NCI-H1930 (cell line): ENCODE measurements at regions not wholly inside any gene's neighbourhood (a gene's known extent, or its start where the extent isn't known, plus 50 kb on each side); places are given as distances from the start of the nearest gene placed in this dataset.
"Not testable (repeated sequence)": the region's sequence is repeated elsewhere in the genome, so short reads cannot be mapped to it uniquely, and the experiment has no call there.

Source experiments
- DNase-seq, 2 experiments: peaks; one replicate each; lab custom pipeline; 2025; lab: John Stamatoyannopoulos, UW

DNA sequence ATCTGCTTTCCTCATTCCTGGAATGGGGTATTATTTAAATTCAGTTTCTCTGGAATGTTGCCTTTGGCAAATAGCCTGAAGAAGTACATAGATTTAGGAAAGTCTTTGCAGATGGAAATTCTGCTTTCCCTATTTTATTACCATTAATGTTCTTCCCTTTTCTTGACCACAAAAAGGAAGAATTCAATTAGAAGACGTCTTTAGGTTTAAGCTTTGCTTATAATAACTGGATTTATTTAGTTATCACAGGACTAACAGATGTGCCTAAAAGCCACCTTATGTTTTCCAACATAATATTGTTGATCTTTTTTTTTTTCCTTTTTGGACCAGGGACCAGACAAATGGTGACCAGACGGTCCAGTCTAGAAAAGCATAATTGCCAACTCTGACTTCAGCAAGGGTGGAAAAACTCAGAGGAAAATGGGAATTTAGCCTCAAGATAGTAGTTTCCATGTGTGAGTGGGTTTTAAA lies 210.1 kb upstream of the SPRY2 start:
- DNase-seq, result no peak

DNA sequence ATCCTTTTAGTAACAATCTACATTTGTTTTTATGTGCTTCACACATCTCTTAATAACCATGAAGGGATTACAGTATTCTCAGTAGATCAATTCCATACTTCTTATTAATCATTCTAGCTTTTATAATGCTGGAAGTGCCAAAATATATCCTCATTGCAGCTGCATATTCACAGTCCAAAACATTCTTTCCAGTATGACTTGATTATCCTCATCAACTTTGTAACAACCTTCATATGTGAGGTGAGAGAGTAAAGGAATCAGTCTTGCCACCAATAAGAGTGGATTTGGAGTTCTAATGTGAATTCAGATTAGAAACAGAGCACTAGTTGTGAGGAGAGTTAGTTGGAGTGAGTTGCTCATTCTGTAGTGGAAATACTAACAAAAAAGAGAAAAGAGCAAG lies 208.0 kb upstream of the SPRY2 start:
- no peak for DNase-seq

DNA sequence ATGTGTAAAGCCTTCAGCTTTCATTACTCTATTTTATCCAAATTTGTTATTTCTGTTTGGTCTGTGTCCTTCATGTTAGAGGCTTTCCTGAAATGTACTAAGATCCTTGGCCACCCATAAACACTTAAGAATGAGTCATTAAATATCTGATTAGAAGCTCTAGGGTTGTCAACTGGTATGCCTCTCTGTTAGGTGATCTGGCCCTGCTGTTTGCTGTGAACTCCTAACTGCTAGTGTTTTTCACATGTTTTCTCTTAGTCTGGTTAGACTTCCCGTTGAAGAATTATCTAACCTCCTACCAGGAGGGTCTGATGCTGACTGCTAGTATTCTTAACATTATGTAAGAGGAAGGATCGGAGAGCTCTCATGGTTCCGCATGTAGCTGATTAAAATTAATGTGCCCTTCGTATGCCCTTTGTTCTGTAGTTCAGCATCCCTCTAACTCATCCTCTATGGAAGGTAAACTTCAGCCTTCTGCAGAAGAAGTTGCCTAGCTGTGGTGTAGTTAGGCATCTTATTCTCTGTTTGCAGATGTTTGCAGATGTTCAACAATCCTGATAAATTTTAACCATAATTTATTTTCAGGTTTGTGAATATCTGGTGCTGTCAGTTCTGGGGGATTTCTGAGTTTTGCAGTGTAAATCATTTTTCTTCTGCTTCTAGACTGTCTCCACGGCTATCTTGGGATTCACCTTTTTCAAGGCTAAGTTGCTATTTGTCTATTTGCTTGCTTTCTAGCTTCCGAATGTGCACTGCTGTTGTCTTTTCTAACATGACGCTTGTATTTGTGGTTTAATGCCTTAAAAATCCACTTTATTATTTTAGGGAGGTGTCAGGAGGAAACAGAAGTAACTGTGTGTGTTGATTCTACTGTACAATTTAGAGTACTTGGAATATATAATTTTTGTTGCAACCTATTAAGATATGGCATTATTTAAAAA lies 207.2 kb upstream of the SPRY2 start:
- no peak for DNase-seq

GRCh38 chr13:80547341-80547740 lies 206.4 kb upstream of the SPRY2 start:
- no peak for DNase-seq

DNA sequence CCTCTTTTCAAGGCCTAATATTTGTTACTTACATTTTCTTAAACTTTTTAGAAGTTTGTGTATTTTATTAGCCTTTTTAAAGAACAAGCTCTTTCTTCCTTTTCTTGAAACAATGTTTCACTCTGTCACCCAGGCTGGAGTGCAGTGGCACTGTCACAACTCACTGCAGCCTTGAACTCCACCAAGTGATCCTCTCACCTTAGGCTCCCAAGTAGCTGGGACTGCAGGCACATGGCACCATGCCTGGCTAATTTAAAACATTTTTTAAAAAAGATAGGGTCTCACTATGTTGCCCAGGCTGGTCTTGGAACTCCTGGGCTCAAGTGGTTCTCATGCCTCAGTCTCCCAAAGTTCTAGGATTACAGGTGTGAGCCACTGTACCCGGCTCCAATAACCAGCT lies 192.2 kb upstream of the SPRY2 start:
- no peak for DNase-seq

DNA sequence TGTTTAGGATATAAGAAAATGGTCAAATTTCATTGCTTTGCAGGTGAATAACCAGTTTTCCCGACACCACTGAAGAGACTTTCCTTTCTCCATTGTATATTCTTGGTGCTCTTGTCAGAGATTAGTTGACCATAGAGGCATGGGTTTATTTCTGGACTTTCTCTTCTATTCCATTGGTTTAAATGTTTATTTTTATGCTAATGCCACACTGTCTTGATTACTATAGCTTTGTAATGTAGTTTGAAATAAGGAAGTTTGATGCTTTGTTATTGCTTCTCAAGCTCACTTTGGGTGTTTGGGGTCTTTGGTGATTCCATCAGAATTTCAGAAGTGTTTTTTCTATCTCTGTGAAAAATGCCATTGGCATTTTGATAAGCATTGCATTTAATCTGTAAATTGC lies 190.0 kb upstream of the SPRY2 start:
- no peak for DNase-seq

DNA sequence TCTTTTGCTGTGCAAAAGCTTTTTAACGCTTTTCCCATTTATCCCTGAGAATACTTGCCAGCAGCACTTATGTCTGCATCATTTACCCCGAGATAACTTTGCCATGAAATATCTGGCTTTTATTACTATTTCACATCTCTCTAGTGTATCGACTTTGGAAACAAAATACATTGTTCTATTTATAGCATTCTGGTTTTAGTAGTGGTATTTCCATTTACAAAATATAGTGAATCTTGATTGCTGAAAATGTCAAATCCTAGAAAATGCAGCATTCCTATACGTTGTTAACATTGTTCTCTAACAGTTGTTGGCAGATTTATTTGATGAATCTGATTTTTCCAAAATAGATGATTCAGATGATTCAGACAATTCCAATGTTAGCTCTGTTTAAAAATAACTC lies 189.3 kb upstream of the SPRY2 start:
- DNase-seq, result no peak

- DNase-seq, result no peak
Observed at GRCh38 chr13:80529734-80530133, 188.8 kb upstream of the SPRY2 start.

GRCh38 chr13:80528733-80529132 lies 187.8 kb upstream of the SPRY2 start:
- DNase-seq, result no peak

- DNase-seq, result no peak
Observed at GRCh38 chr13:80527400-80527799, 186.5 kb upstream of the SPRY2 start.

DNA sequence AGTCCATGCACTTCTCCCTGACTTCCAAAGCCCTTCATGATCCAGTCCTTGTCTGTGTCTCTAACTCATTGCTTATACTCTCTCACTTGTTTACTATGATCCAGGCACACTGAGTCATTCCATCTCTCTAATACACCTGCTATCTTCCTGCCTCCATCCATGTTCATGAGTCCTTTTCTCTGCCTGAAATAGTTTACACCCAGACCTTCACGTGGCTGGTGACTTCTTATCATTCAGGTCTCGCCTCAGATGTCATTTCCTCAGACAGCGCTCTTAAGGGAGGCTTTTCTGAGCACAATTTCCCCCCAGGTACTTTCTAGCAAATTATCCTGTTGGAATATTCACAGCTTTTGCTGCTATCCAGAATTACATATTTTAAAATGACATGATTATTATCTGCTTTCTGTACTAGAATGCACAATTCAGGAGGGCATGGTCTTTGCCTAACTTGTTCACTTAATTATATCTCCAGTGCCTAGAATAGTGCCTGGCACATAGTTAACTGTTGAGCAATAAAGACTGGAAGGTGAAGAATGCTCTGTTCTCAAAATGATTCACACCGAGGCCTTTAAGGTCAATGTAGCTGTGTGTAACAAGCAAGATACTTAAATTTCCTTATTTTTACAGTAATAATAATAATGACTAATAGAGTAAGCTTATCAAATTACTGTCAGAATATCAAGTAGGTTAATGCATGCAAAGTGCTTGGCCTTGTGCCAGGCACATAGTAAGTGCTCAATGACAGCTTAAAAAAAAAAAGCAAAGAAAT lies 183.7 kb upstream of the SPRY2 start:
- DNase-seq, result no peak

DNA sequence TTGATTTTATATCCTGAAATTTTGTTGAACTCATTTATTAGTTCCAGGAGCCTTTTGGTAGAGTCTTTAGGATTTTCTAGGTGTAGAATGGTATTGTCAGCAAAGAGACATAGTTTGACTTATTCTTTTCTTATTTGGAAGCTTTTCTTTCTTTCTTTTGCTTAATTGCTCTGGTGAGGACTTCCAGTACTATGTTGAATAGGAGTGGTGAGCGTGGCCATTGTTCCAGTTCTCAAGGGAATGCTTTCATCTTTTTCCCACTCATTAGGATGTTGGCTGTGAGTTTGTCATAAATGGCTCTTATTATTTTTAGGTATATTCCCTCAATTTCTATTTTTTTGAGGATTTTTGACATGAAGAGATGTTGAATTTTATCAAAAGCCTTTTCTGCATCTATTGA lies 182.2 kb upstream of the SPRY2 start:
- DNase-seq, result no peak

- DNase-seq, result not testable (repeated sequence)
Observed at GRCh38 chr13:80522463-80522862, 181.5 kb upstream of the SPRY2 start.

DNA sequence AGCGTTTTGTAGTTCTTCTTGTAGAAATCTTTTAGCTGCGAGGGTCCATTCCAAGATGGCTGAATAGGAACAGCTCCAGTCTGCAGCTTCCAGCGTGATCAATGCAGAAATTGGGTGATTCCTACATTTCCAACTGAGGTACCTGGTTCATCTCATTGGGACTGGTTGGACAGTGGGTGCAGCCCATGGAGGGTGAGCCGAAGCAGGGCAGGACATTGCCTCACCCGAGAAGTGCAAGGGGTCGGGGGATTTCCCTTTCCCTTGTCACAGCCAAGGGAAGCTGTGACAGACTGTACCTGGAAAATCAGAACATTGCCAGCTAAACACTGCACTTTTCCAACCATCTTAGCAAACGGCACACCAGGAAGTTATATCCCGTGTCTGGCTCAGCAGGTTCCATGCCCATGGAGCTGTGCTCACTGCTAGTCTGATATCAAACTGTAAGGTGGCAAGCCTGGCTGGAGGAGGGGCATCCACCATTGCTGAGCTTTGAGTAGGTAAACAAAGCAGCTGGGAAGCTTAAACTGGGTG lies 176.0 kb upstream of the SPRY2 start:
- no peak for DNase-seq

- DNase-seq, result no peak
Observed at GRCh38 chr13:80515296-80515695, 174.4 kb upstream of the SPRY2 start.

GRCh38 chr13:80513196-80513595 lies 172.3 kb upstream of the SPRY2 start:
- no peak for DNase-seq

GRCh38 chr13:80510686-80511085 lies 169.8 kb upstream of the SPRY2 start:
- no peak for DNase-seq

DNA sequence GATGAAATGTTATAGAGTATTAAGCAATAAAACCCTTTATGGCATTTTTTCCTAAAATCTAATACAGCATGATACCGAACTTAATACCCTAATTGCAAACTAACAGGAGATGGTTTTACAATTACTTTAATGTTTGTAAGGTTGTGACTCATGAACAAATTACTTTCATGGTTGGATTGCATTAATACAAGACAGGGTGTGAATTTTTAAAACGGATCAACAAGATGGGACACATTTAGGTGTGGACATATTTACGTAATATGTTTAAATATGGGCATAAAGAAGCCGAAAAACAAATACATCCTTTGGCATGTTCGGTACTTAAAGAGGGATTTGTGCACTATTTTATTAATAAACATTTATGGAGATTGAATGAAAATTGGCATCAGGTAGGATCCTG lies 168.3 kb upstream of the SPRY2 start:
- DNase-seq, result no peak

- DNase-seq, result no peak
Observed at GRCh38 chr13:80508031-80508430, 167.1 kb upstream of the SPRY2 start.

DNA sequence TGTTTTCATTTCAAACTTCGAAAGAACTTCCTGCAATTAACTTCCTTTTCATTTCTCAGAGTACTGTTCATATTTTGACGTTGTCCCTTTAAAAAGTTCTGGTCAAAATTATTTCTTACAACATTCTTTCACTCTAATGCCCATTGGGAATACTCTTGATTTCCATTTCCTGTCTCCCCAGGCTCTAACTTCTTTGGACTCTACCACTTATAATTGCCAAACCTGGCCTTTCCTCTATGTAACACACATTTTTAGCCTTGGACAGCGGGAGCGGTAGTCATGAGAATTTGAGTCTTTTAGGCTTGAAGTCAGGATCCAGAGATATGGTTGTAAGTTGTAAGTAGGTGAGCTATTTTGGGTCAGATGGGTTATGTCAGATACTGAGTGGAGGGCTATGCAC lies 163.5 kb upstream of the SPRY2 start:
- DNase-seq, result no peak

GRCh38 chr13:80502359-80502758 lies 161.4 kb upstream of the SPRY2 start:
- no peak for DNase-seq

GRCh38 chr13:80501556-80501955 lies 160.6 kb upstream of the SPRY2 start:
- DNase-seq, result no peak
